DND-41 (cell line): ENCODE measurements at regions not wholly inside any gene's neighbourhood (a gene's known extent, or its start where the extent isn't known, plus 50 kb on each side); places are given as distances from the start of the nearest gene placed in this dataset.

Experiments
- EZH2 ChIP-seq: IDR thresholded peaks from 3 replicates; pipeline ENCODE4 v1.6.1; 2012; ENCODE audit warnings: borderline replicate concordance, low read depth, mild to moderate bottlenecking, moderate library complexity, low read length, inconsistent platforms; ENCODE audit not compliant: severe bottlenecking
- TF ChIP-seq, protein P1 (sequence below): IDR thresholded peaks from 2 replicates; pipeline ENCODE4 v1.5.1; 2012; ENCODE audit warnings: borderline replicate concordance, low read length, moderate library complexity, mild to moderate bottlenecking; ENCODE audit not compliant: poor library complexity, severe bottlenecking; ENCODE audit errors: extremely low read depth

DNA sequence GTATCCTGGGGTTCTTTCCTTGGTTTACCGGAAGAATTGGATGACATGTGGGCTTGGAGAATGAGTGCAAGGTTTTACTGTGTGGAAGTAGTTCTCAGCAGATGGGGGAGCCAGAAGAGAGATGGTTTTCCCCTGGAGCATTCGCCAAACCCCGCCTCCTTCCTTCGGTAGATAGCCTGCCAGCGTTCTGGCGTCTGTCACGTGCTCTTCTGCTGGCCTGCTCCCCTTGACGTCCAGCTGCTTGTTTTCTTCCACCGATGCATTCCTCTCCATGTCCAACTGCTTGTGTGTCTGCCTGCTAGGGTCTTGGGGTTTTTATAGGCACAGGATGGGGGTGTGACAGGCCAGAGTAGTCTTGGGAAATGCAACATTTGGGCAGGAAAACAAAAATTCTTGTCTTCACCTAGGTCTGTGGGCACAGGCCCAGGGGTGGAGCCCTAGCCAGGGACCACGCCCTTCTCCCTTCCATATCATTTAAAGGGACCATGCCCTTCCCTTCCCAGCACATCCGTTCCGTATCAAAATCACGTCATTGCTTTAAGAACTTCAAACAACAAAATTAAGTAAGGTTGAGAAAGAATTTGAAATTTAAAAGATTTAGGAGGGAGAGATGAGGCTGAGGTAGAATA lies 538.7 kb upstream of the SMIM31 start:
- no peak for TF ChIP-seq EZH2
- TF ChIP-seq, protein P1, sequence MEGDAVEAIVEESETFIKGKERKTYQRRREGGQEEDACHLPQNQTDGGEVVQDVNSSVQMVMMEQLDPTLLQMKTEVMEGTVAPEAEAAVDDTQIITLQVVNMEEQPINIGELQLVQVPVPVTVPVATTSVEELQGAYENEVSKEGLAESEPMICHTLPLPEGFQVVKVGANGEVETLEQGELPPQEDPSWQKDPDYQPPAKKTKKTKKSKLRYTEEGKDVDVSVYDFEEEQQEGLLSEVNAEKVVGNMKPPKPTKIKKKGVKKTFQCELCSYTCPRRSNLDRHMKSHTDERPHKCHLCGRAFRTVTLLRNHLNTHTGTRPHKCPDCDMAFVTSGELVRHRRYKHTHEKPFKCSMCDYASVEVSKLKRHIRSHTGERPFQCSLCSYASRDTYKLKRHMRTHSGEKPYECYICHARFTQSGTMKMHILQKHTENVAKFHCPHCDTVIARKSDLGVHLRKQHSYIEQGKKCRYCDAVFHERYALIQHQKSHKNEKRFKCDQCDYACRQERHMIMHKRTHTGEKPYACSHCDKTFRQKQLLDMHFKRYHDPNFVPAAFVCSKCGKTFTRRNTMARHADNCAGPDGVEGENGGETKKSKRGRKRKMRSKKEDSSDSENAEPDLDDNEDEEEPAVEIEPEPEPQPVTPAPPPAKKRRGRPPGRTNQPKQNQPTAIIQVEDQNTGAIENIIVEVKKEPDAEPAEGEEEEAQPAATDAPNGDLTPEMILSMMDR = no peak
